Trophoblast cell (in vitro differentiated cells and primary cell): ENCODE measurements at regions not wholly inside any gene's neighbourhood (a gene's known extent, or its start where the extent isn't known, plus 50 kb on each side); places are given as distances from the start of the nearest gene placed in this dataset.
A peak's percentile ranks its signal among the peaks of the same experiment; 100 is the strongest.

ENCODE experiments used
- DNase-seq, 2 donors: peaks; one replicate each; pipeline ENCODE4 v3.0.0-alpha.2; 2016
- H2AFZ ChIP-seq: 2 replicates; pipeline ENCODE4 v1.6.1; 2013; ENCODE audit warnings: low read length, moderate library complexity, mild to moderate bottlenecking; ENCODE audit not compliant: insufficient read depth, poor library complexity
- H2AK5ac ChIP-seq: 2 replicates; pipeline ENCODE4 v1.6.1; 2013; ENCODE audit warnings: mild to moderate bottlenecking, low read length
- H2BK120ac ChIP-seq: 2 replicates; pipeline ENCODE4 v1.6.1; 2013; ENCODE audit warnings: low read length, mild to moderate bottlenecking, moderate library complexity; ENCODE audit not compliant: insufficient read depth, poor library complexity
- H2BK12ac ChIP-seq: 2 replicates; pipeline ENCODE4 v1.6.1; 2013; ENCODE audit warnings: mild to moderate bottlenecking, low read length, moderate library complexity
- H2BK5ac ChIP-seq: 2 replicates; pipeline ENCODE4 v1.6.1; 2013; ENCODE audit warnings: low read length, low read depth, moderate library complexity, mild to moderate bottlenecking; ENCODE audit not compliant: poor library complexity
- H3K14ac ChIP-seq: 2 replicates; pipeline ENCODE4 v1.6.1; 2013; ENCODE audit warnings: mild to moderate bottlenecking, low read length
- H3K18ac ChIP-seq: 2 replicates; pipeline ENCODE4 v1.6.1; 2013; ENCODE audit warnings: mild to moderate bottlenecking, low read length
- H3K23ac ChIP-seq: 2 replicates; pipeline ENCODE4 v1.6.1; 2013; ENCODE audit warnings: low read length
- H3K27ac ChIP-seq: 2 replicates; pipeline ENCODE4 v1.5.1; 2013; ENCODE audit warnings: low read depth, mild to moderate bottlenecking, inconsistent platforms, low read length, moderate library complexity
- H3K27me3 ChIP-seq: 2 replicates; pipeline ENCODE4 v1.6.1; 2013; ENCODE audit warnings: inconsistent platforms, mild to moderate bottlenecking, low read length, moderate library complexity; ENCODE audit not compliant: insufficient read depth
- H3K36me3 ChIP-seq, 2 experiments: 1 replicate in 1 of 2; 2 replicates in 1 of 2; pipeline ENCODE4 v1.6.1; 2013; ENCODE audit warnings: low read length in 2 of 2, mild to moderate bottlenecking in 2 of 2, moderate library complexity in 1 of 2; ENCODE audit not compliant: insufficient read depth in 2 of 2, control insufficient read depth in 1 of 2
- H3K4ac ChIP-seq: 2 replicates; pipeline ENCODE4 v1.6.1; 2013; ENCODE audit warnings: low read depth, mild to moderate bottlenecking, low read length, moderate library complexity
- H3K4me1 ChIP-seq, 2 experiments: 1 replicate in 1 of 2; 2 replicates in 1 of 2; pipeline ENCODE4 v1.6.1; 2013; ENCODE audit warnings: low read length in 2 of 2, mild to moderate bottlenecking in 2 of 2, moderate library complexity in 1 of 2; ENCODE audit not compliant: insufficient read depth in 2 of 2, control insufficient read depth in 1 of 2
- H3K4me2 ChIP-seq: 2 replicates; pipeline ENCODE4 v1.6.1; 2013; ENCODE audit warnings: inconsistent platforms, mild to moderate bottlenecking, low read length, moderate library complexity
- H3K4me3 ChIP-seq: 2 replicates; pipeline ENCODE4 v1.5.1; 2013; ENCODE audit warnings: mild to moderate bottlenecking, low read depth, low read length, inconsistent platforms
- H3K79me1 ChIP-seq: one replicate; pipeline ENCODE4 v1.6.1; 2013; ENCODE audit warnings: low read length
- H3K79me2 ChIP-seq: 2 replicates; pipeline ENCODE4 v1.6.1; 2013; ENCODE audit warnings: low read length, mild to moderate bottlenecking; ENCODE audit not compliant: control insufficient read depth, insufficient read depth, poor library complexity
- H3K9ac ChIP-seq: 2 replicates; pipeline ENCODE4 v1.6.1; 2013; ENCODE audit warnings: mild to moderate bottlenecking, low read length
- H3K9me3 ChIP-seq: 2 replicates; pipeline ENCODE4 v1.6.1; 2013; ENCODE audit warnings: low read depth, mild to moderate bottlenecking, control low read depth, inconsistent platforms, low read length; ENCODE audit not compliant: insufficient read depth
- H4K12ac ChIP-seq: 2 replicates; pipeline ENCODE4 v1.6.1; 2013; ENCODE audit warnings: low read depth, mild to moderate bottlenecking, low read length, moderate library complexity
- H4K8ac ChIP-seq: 2 replicates; pipeline ENCODE4 v1.6.1; 2013; ENCODE audit warnings: low read depth, mild to moderate bottlenecking, low read length, moderate library complexity
- H4K91ac ChIP-seq: one replicate; pipeline ENCODE4 v1.6.1; 2013; ENCODE audit warnings: low read depth, mild to moderate bottlenecking, low read length, moderate library complexity
- WGBS: extraction: QIAGEN DNeasy Blood & Tissue Kit; methylation state at CpG from one replicate; pipeline ENCODE4 v1.1.7; 2013; ENCODE audit warnings: missing lambda C conversion rate; ENCODE audit not compliant: insufficient read length, insufficient coverage; ENCODE audit errors: extremely low coverage; 5-methylcytosine and 5-hydroxymethylcytosine counted together

- Histone ChIP-seq H3K4me1 (no peaks in the 10 kb centered on the region), H2AFZ (no peak overlapping the region), H4K8ac (no peak overlapping the region), H2AK5ac (no peak overlapping the region), H4K12ac (no peak overlapping the region), H3K4me2 (no peak overlapping the region), H4K91ac (no peak overlapping the region), H3K27ac (no peak overlapping the region), H3K4ac (no peak overlapping the region), H3K27me3 (no peaks in the 10 kb centered on the region), H2BK5ac (no peak overlapping the region), H3K23ac (no peak overlapping the region), H3K9me3 (no peaks in the 10 kb centered on the region), H3K14ac (no peak overlapping the region), H3K79me1 (no peaks in the 10 kb centered on the region), H3K79me2 (no peaks in the 10 kb centered on the region), H3K4me3 (no peak overlapping the region), H3K18ac (no peak overlapping the region), H3K36me3 (no peaks in the 10 kb centered on the region), H2BK12ac (no peak overlapping the region), H3K9ac (no peak overlapping the region), H2BK120ac (no peak overlapping the region)
- DNase-seq = no peak
- no CpG with 5 or more reads among the region's 2 CpGs for WGBS
Measured at GRCh38 chr6:148602136-148602535, 144.7 kb upstream of the UST start.

GRCh38 chr6:148608199-148608951 lies 138.5 kb upstream of the UST start:
- no peak overlapping the region for H2BK12ac ChIP-seq
- DNase-seq = peak in 1 of 2 donors; percentile 24
- no peak overlapping the region for H3K4ac ChIP-seq
- no peaks in the 10 kb centered on the region for H3K79me1 ChIP-seq
- no peak overlapping the region for H2BK5ac ChIP-seq
- H3K18ac ChIP-seq = no peak overlapping the region
- H2AK5ac ChIP-seq = no peak overlapping the region
- no peak overlapping the region for H4K12ac ChIP-seq
- no peak overlapping the region for H2BK120ac ChIP-seq
- no peaks in the 10 kb centered on the region for H3K79me2 ChIP-seq
- no CpG with 5 or more reads among the region's 10 CpGs for WGBS
- H3K9me3 ChIP-seq = no peaks in the 10 kb centered on the region
- H4K91ac ChIP-seq = no peak overlapping the region
- no peak overlapping the region for H3K4me2 ChIP-seq
- no peaks in the 10 kb centered on the region for H3K4me1 ChIP-seq
- H3K27me3 ChIP-seq = no peaks in the 10 kb centered on the region
- no peak overlapping the region for H3K23ac ChIP-seq
- no peak overlapping the region for H3K27ac ChIP-seq
- no peak overlapping the region for H3K14ac ChIP-seq
- no peak overlapping the region for H3K9ac ChIP-seq
- H3K4me3 ChIP-seq = no peak overlapping the region
- no peaks in the 10 kb centered on the region for H3K36me3 ChIP-seq
- H2AFZ ChIP-seq = no peak overlapping the region
- no peak overlapping the region for H4K8ac ChIP-seq

- no peak overlapping the region for H2AK5ac ChIP-seq
- no peaks in the 10 kb centered on the region for H3K27me3 ChIP-seq
- no peak overlapping the region for H3K14ac ChIP-seq
- DNase-seq = no peak
- H3K4me3 ChIP-seq = no peak overlapping the region
- no peak overlapping the region for H2BK5ac ChIP-seq
- H3K36me3 ChIP-seq = no peaks in the 10 kb centered on the region
- no peaks in the 10 kb centered on the region for H3K9me3 ChIP-seq
- no peak overlapping the region for H3K23ac ChIP-seq
- H3K4me1 ChIP-seq = no peaks in the 10 kb centered on the region
- H3K79me2 ChIP-seq = no peaks in the 10 kb centered on the region
- no peak overlapping the region for H3K4ac ChIP-seq
- no CpG with 5 or more reads among the region's 8 CpGs for WGBS
- H2BK120ac ChIP-seq = no peak overlapping the region
- no peak overlapping the region for H4K8ac ChIP-seq
- no peak overlapping the region for H3K9ac ChIP-seq
- no peak overlapping the region for H3K4me2 ChIP-seq
- H3K18ac ChIP-seq = no peak overlapping the region
- no peak overlapping the region for H4K12ac ChIP-seq
- no peak overlapping the region for H4K91ac ChIP-seq
- H3K79me1 ChIP-seq = no peaks in the 10 kb centered on the region
- H3K27ac ChIP-seq = no peak overlapping the region
- H2BK12ac ChIP-seq = no peak overlapping the region
- H2AFZ ChIP-seq = no peak overlapping the region
Measured at GRCh38 chr6:148611213-148611612, 135.6 kb upstream of the UST start.

- H3K36me3 ChIP-seq = no peaks in the 10 kb centered on the region
- H3K18ac ChIP-seq = no peak overlapping the region
- no peak overlapping the region for H3K9ac ChIP-seq
- no CpG with 5 or more reads among the region's 1 CpG for WGBS
- H3K9me3 ChIP-seq = no peaks in the 10 kb centered on the region
- no peak overlapping the region for H2BK12ac ChIP-seq
- H2AK5ac ChIP-seq = no peak overlapping the region
- no peaks in the 10 kb centered on the region for H3K79me2 ChIP-seq
- no peak overlapping the region for H3K27ac ChIP-seq
- no peak overlapping the region for H3K4me3 ChIP-seq
- no peak overlapping the region for H3K14ac ChIP-seq
- H4K12ac ChIP-seq = no peak overlapping the region
- no peak overlapping the region for H2AFZ ChIP-seq
- H3K4ac ChIP-seq = no peak overlapping the region
- H2BK120ac ChIP-seq = no peak overlapping the region
- no peaks in the 10 kb centered on the region for H3K79me1 ChIP-seq
- H3K27me3 ChIP-seq = no peaks in the 10 kb centered on the region
- no peak overlapping the region for H4K91ac ChIP-seq
- H4K8ac ChIP-seq = no peak overlapping the region
- H2BK5ac ChIP-seq = no peak overlapping the region
- no peak overlapping the region for H3K4me2 ChIP-seq
- no peak for DNase-seq
- no peaks in the 10 kb centered on the region for H3K4me1 ChIP-seq
- no peak overlapping the region for H3K23ac ChIP-seq
Measured at GRCh38 chr6:148612043-148612442, 134.8 kb upstream of the UST start.
